HCT116 (cell line): ENCODE measurements at regions not wholly inside any gene's neighbourhood (a gene's known extent, or its start where the extent isn't known, plus 50 kb on each side); places are given as distances from the start of the nearest gene placed in this dataset.

Source experiments
- CTCF ChIP-seq, 3 experiments: fragments of 200-600 bp in 1 of 3; sonication (generic) in 1 of 3; IDR thresholded peaks in 2 of 3; conservative IDR thresholded peaks in 1 of 3; 2 replicates each; pipeline ENCODE4 v1.5.1; 2012 to 2017; ENCODE audit warnings: low read depth in 2 of 3, low read length in 2 of 3, antibody characterized with exemption in 1 of 3, borderline replicate concordance in 1 of 3, control low read depth in 1 of 3, mild to moderate bottlenecking in 1 of 3, mixed read lengths in 1 of 3, mixed run types in 1 of 3, moderate library complexity in 1 of 3; ENCODE audit not compliant: insufficient read depth in 1 of 3
- EZH2 ChIP-seq: fragments of 200-600 bp; sonication (generic); IDR thresholded peaks from 2 replicates; pipeline ENCODE4 v1.6.1; 2017; ENCODE audit warnings: antibody characterized with exemption, mixed run types
- POLR2A ChIP-seq: IDR thresholded peaks from 2 replicates; pipeline ENCODE4 v1.7.0; 2011; ENCODE audit warnings: borderline replicate concordance; ENCODE audit not compliant: insufficient read depth, insufficient read length; ENCODE audit errors: extremely low read depth
- POLR2AphosphoS5 ChIP-seq: IDR thresholded peaks from 2 replicates; pipeline ENCODE4 v1.6.1; 2011; ENCODE audit warnings: mild to moderate bottlenecking, low read depth, low read length, moderate library complexity
- RAD21 ChIP-seq: IDR thresholded peaks from 2 replicates; pipeline ENCODE4 v1.6.1; 2012; ENCODE audit warnings: low read depth, mild to moderate bottlenecking
- SIN3A ChIP-seq: IDR thresholded peaks from 2 replicates; pipeline ENCODE4 v1.6.1; 2012; ENCODE audit warnings: low read depth

- TF ChIP-seq EZH2 (no peak), CTCF (IDR thresholded peaks at IDR 0.05 in 2 of 3, conservative IDR thresholded peaks at IDR 0.05 in 1 of 3; ENCODE audit: borderline replicate concordance in 1 of 3, insufficient read depth in 1 of 3, low read depth in 2 of 3, low read length in 2 of 3) (no peak), POLR2AphosphoS5 (no peak), POLR2A (no peak), RAD21 (no peak), SIN3A (no peak)
Measured at GRCh38 chr14:33859306-33859705, 91.6 kb downstream of the EGLN3 start.
